Ovary (tissue), 3 donors: ENCODE measurements at regions not wholly inside any gene's neighbourhood (a gene's known extent, or its start where the extent isn't known, plus 50 kb on each side); places are given as distances from the start of the nearest gene placed in this dataset.

Source experiments
- CTCF ChIP-seq, 3 donors: fragments of 450-650 bp in 2 of 3; fragments of 200-600 bp in 1 of 3; IDR thresholded peaks; one replicate each; pipeline versions ENCODE4 v1.5.1 to v1.8.0; 2016 to 2022; ENCODE audit warnings: antibody characterized with exemption in 3 of 3, mild to moderate bottlenecking in 1 of 3
- EP300 ChIP-seq: sonication (generic); formaldehyde crosslinking; IDR thresholded peaks from one replicate; pipeline ENCODE4 v1.6.1; 2017; ENCODE audit warnings: antibody characterized with exemption
- POLR2A ChIP-seq: fragments of 450-650 bp; IDR thresholded peaks from one replicate; pipeline ENCODE4 v1.6.1; 2017; ENCODE audit warnings: antibody characterized with exemption, mild to moderate bottlenecking, moderate library complexity
- donor health status: DM: no; HTN: no; CAD: no.

- TF ChIP-seq POLR2A: no peak
- no peak for TF ChIP-seq CTCF (IDR thresholded peaks at IDR 0.05)
- no peak for TF ChIP-seq EP300
These were observed 980.9 kb upstream of the GJE1 start for GRCh38 chr6:141151710-141152417.
